Right lobe of liver (tissue), 4 donors: ENCODE measurements at regions not wholly inside any gene's neighbourhood (a gene's known extent, or its start where the extent isn't known, plus 50 kb on each side); places are given as distances from the start of the nearest gene placed in this dataset.

ENCODE experiments used
- POLR2A ChIP-seq: fragments of 450-650 bp; IDR thresholded peaks from one replicate; pipeline ENCODE4 v1.6.1; 2017; ENCODE audit warnings: antibody characterized with exemption, mild to moderate bottlenecking
- TF ChIP-seq, protein P1 (sequence below), 4 donors: fragments of 200-600 bp in 3 of 4; fragments of 450-650 bp in 1 of 4; IDR thresholded peaks; one replicate each; pipeline versions ENCODE4 v1.5.1 to v1.8.0; 2016 to 2022; ENCODE audit warnings: antibody characterized with exemption in 4 of 4, mild to moderate bottlenecking in 2 of 4
- donor health status: DM: no; HTN: no; CAD: no.
- donor health status: DM: no; HTN: no; CAD: no.
- donor health status: DM: no; HTN: yes; CAD: no.

- no peak for TF ChIP-seq POLR2A
- TF ChIP-seq, protein P1, sequence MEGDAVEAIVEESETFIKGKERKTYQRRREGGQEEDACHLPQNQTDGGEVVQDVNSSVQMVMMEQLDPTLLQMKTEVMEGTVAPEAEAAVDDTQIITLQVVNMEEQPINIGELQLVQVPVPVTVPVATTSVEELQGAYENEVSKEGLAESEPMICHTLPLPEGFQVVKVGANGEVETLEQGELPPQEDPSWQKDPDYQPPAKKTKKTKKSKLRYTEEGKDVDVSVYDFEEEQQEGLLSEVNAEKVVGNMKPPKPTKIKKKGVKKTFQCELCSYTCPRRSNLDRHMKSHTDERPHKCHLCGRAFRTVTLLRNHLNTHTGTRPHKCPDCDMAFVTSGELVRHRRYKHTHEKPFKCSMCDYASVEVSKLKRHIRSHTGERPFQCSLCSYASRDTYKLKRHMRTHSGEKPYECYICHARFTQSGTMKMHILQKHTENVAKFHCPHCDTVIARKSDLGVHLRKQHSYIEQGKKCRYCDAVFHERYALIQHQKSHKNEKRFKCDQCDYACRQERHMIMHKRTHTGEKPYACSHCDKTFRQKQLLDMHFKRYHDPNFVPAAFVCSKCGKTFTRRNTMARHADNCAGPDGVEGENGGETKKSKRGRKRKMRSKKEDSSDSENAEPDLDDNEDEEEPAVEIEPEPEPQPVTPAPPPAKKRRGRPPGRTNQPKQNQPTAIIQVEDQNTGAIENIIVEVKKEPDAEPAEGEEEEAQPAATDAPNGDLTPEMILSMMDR (IDR thresholded peaks at IDR 0.05), result no peak
Observed at GRCh38 chr5:174626369-174626920, 97.9 kb upstream of the MSX2 start.
